Activated T-cell treated with anti-CD3 and anti-CD28 coated beads, Interleukin-2, amount 50 U/mL, for 48 hours (primary cell): ENCODE measurements at regions not wholly inside any gene's neighbourhood (a gene's known extent, or its start where the extent isn't known, plus 50 kb on each side); places are given as distances from the start of the nearest gene placed in this dataset.

Experiments
- DNase-seq, 2 experiments: peaks; one replicate each; pipeline ENCODE4 v3.0.0-alpha.2; 2020

- no peak for DNase-seq
Observed at GRCh38 chr13:40197936-40198595, 468.4 kb downstream of the FOXO1 start.

GRCh38 chr13:40200273-40200978 is 466.0 kb downstream of the FOXO1 start:
- no peak for DNase-seq

- no peak for DNase-seq
Observed at GRCh38 chr13:40204246-40204645, 462.2 kb downstream of the FOXO1 start.

GRCh38 chr13:40205771-40206240 is 460.6 kb downstream of the FOXO1 start:
- DNase-seq: peak; percentile 50 to 61

GRCh38 chr13:40206241-40207000 is 460.0 kb downstream of the FOXO1 start:
- DNase-seq: peak; percentile 75 to 78

GRCh38 chr13:40207001-40207478 is 459.4 kb downstream of the FOXO1 start:
- peak; percentile 59 for DNase-seq

- DNase-seq: no peak
Observed at GRCh38 chr13:40208517-40208916, 457.9 kb downstream of the FOXO1 start.

GRCh38 chr13:40210865-40211585 is 455.4 kb downstream of the FOXO1 start:
- DNase-seq: no peak

GRCh38 chr13:40211586-40211968 is 454.9 kb downstream of the FOXO1 start:
- no peak for DNase-seq

- DNase-seq: no peak
Observed at GRCh38 chr13:40213779-40214178, 452.7 kb downstream of the FOXO1 start.

GRCh38 chr13:40215311-40215710 is 451.1 kb downstream of the FOXO1 start:
- no peak for DNase-seq

- no peak for DNase-seq
Observed at GRCh38 chr13:40215747-40216146, 450.7 kb downstream of the FOXO1 start.

GRCh38 chr13:40217675-40218074 is 448.8 kb downstream of the FOXO1 start:
- no peak for DNase-seq

- peak; percentile 57 to 61 for DNase-seq
Observed at GRCh38 chr13:40220299-40220935, 446.0 kb downstream of the FOXO1 start.

GRCh38 chr13:40221131-40221459 is 445.3 kb downstream of the FOXO1 start:
- DNase-seq: no peak

GRCh38 chr13:40221460-40222201 is 444.8 kb downstream of the FOXO1 start:
- DNase-seq: peak; percentile 47 to 50

GRCh38 chr13:40223585-40223984 is 442.9 kb downstream of the FOXO1 start:
- DNase-seq: no peak

GRCh38 chr13:40228496-40228895 is 437.9 kb downstream of the FOXO1 start:
- DNase-seq: no peak

GRCh38 chr13:40228990-40229389 is 437.5 kb downstream of the FOXO1 start:
- no peak for DNase-seq

- no peak for DNase-seq
Observed at GRCh38 chr13:40230833-40231266, 435.6 kb downstream of the FOXO1 start.

GRCh38 chr13:40231311-40231710 is 435.1 kb downstream of the FOXO1 start:
- DNase-seq: no peak

- DNase-seq: no peak
Observed at GRCh38 chr13:40231751-40232150, 434.7 kb downstream of the FOXO1 start.
